Mammary epithelial cell (primary cell): ENCODE measurements at regions not wholly inside any gene's neighbourhood (a gene's known extent, or its start where the extent isn't known, plus 50 kb on each side); places are given as distances from the start of the nearest gene placed in this dataset.

Experiments
- CTCF ChIP-seq, 2 donors: IDR thresholded peaks in 1 of 2; conservative IDR thresholded peaks in 1 of 2; 2 replicates each; pipeline ENCODE4 v1.5.1; 2011 to 2012; ENCODE audit warnings: inconsistent platforms in 2 of 2, low read length in 2 of 2, mild to moderate bottlenecking in 2 of 2, control low read depth in 1 of 2, low read depth in 1 of 2; ENCODE audit not compliant: insufficient read depth in 1 of 2; ENCODE audit errors: extremely low read depth in 1 of 2
- EZH2 ChIP-seq: IDR thresholded peaks from 2 replicates; pipeline ENCODE4 v1.6.1; 2012; ENCODE audit warnings: low read length, inconsistent platforms, borderline replicate concordance

- TF ChIP-seq CTCF (conservative IDR thresholded peaks at IDR 0.05 in 1 of 2, IDR thresholded peaks at IDR 0.05 in 1 of 2; ENCODE audit: extremely low read depth in 1 of 2, insufficient read depth in 1 of 2, low read depth in 1 of 2, low read length in 2 of 2): no peak
- TF ChIP-seq EZH2: no peak
Measured at GRCh38 chr7:120186688-120187087, 86.3 kb upstream of the KCND2 start.
